GM21423 (cell line): ENCODE measurements at regions not wholly inside any gene's neighbourhood (a gene's known extent, or its start where the extent isn't known, plus 50 kb on each side); places are given as distances from the start of the nearest gene placed in this dataset.
"Not testable (repeated sequence)": the region's sequence is repeated elsewhere in the genome, so short reads cannot be mapped to it uniquely, and the experiment has no call there.

Source experiments
- ATAC-seq: cut with Tn5 transposase; IDR thresholded peaks from one replicate; pipeline ENCODE4 v1.9.1; 2021; ENCODE audit warnings: mild to moderate bottlenecking, moderate library complexity; ENCODE audit not compliant: unreplicated experiment

- no peak for ATAC-seq
Observed at GRCh38 chr2:16739778-16740581, 74.3 kb upstream of the CYRIA start.

DNA sequence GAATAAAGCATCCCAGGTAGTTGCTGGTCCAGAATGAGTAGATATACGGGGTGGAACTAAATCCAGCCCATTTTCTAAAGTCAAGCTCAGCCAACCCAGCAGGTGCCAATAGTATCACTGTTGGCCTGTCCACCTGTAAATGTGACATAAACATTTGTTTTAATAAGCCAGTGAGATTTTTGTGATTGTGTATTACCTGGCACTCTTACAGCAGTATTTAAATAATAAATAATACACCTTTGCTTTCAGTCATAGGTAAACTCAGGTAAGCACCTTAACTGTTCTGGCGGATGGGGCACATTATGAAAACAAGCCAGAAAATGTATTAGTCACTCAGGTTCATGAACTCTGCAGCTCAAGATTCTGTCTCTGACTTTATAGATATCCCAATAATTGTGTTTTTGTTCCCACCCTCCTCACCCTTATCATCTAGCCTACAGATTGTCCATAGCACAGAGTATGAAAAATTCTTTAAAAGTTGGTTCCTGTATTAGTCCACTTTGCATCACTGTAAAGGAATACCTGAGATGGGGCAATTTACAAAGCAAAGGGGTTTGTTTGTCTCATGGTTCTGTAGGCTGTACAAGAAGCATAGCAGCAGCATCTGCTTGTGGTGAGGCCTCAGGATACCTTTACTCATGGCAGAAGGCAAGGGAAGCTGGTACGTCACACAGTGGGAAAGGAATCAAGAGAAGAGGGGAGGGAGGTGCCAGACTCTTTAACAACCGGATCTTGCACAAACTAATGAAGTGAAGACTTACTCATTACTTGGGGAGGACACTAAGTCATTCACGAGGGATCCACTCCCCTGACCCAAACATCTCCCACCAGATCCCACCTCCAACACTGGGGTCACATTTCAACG, 73.0 kb upstream of the CYRIA start:
- ATAC-seq, result no peak

DNA sequence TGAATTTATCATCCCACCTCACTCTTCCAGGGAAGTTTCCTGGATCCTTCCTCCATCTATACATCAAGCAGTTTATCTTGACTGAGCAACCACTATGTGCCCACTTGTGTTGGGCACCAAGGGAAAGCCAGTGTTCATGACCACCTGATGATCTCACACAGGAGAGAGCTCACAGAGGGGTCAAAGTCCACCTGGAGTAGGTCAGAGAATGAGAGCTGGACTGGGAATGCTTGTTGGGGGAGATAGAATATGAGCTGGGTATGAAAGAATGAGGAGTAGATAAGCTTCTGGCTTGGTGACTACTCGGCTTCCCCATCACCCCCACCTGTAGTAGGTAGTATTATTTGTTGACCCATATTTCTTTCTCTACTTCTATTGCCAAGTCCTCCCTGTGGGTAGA, 72.2 kb upstream of the CYRIA start:
- ATAC-seq, result no peak

GRCh38 chr2:16736633-16737032, 71.0 kb upstream of the CYRIA start:
- ATAC-seq, result no peak

- no peak for ATAC-seq
Observed at GRCh38 chr2:16729335-16729734, 63.7 kb upstream of the CYRIA start.

DNA sequence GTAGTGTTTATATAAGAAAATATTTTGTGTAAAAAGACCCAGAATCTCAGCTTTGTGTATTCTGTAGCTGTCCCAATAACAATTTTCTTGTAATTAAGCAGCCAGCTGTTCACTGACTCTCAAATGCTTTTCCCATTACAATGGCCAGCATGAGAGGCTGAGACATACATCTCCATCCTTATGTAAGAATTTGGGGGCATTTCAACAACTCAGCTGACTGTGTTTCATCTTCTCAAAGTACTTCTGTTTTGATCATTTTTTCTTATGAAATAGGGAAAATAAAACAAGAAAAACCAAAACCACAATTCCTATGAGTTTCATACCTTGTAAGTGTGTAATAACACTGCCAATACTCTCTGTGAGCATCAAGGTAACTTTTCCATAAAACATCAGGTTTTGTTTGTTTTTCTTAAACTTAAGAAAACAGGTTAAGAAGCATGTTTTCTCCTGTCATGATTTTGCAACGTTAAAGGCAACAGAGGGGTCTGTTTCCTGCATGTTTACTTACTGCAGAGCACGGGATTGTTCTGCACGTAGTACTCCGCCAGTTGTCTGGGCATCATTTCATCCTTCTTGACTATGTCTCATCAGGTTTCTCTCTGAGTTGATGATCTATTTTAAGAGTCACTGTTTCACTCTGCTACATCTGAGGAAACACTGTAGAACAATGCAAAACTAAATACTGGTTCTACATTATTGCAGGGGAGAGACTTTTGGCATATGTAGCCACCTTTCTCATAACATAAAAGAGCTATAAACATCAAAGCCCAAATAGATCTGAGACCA, 62.9 kb upstream of the CYRIA start:
- ATAC-seq, result no peak

GRCh38 chr2:16727849-16728248, 62.2 kb upstream of the CYRIA start:
- ATAC-seq, result not testable (repeated sequence)

GRCh38 chr2:16727256-16727655, 61.6 kb upstream of the CYRIA start:
- ATAC-seq, result no peak

DNA sequence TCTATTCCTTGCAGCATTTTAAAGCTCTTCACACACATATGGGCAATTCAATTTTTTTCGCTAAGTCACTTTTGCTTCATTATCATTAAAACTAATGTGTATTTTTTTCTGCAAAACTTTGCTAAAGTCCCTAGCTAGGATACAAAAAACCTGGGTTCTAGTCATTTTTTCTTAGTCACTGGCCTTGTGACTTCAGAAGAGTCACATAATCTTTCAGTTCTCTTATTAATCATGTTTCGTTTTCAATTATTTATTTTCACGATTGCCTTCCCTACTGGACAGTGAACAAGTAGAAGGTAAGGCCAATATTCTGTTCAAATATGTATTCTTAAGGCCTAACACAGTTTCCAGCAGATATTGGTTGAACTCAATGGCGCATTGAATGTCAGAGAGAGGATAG, 60.9 kb upstream of the CYRIA start:
- ATAC-seq, result no peak

- ATAC-seq, result no peak
Observed at GRCh38 chr2:16726147-16726546, 60.5 kb upstream of the CYRIA start.

GRCh38 chr2:16725549-16725948, 59.9 kb upstream of the CYRIA start:
- no peak for ATAC-seq

DNA sequence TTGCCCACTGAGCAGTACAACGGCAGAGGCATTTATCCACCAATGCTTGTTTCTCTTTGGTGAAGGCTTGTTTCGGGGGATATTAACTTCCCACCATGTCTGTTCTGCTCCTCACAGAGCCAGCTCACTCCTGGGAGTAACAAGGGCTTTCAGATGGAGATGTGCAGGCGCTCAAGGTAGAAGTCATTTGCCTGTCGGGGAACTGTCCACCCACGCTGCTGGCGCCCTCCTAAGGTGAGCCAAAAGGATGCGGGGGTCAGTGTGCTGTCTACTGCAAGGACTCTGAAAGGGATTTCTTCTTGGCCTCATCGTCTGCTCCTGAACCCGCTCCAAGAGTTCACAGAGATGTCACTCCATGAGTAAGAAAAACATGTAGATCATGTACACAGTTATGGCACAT, 57.0 kb upstream of the CYRIA start:
- ATAC-seq, result no peak

DNA sequence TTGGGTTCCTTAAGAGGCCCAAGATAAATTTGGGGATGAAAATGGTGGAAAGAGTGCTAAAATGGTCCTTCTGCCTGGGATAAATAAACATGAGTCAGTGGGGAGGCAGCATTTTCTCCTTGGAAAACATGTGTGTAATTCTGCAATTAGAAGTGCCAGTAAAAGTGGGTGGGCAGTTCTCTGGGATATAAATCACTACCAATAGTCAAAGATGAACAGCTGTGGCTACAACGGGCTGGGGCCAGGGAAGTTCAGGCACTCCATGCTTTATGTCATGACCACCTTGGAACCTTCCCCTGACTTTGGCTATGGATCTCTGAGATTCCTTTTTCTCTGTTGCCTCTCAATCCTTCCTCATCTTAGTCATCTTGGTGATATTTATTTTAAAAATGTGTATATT, 56.5 kb upstream of the CYRIA start:
- ATAC-seq, result no peak

DNA sequence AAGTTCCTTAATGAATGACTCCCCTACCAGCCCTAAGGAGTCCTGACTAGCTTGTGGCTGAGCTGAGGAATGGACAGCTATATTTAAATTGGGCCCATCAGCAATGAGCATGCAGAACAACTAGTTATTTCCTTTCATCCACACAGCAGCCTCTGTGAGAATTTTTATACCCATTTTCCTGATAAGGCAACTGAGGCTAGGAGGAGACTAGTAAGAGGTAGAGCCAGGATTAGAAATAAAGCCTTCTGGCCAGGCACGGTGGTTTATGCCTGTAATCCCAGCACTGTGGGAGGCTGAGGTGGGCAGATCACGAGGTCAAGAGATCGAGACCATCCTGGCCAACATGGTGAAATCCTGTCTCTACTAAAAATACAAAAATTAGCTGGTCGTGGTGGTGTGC, 55.9 kb upstream of the CYRIA start:
- ATAC-seq, result not testable (repeated sequence)

DNA sequence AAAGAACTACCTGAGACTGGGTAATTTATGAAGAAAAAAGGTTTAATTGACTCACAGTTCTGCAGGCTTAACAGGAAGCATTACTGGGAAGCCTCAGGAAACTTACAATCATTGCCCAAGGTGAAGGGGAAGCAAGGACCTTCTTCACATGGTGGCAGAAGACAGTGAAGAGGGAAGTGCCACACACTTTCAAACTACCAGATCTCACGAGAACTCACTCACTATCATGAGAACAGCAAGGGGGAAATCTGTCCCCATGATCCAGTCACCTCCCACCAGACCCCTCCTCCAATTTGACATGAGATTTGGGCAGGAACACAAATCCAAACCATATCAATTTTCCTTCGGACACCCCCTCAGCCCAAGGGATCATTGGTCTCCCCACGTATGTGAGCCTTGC, 55.1 kb upstream of the CYRIA start:
- ATAC-seq, result not testable (repeated sequence)

GRCh38 chr2:16719485-16719808, 53.8 kb upstream of the CYRIA start:
- no peak for ATAC-seq

DNA sequence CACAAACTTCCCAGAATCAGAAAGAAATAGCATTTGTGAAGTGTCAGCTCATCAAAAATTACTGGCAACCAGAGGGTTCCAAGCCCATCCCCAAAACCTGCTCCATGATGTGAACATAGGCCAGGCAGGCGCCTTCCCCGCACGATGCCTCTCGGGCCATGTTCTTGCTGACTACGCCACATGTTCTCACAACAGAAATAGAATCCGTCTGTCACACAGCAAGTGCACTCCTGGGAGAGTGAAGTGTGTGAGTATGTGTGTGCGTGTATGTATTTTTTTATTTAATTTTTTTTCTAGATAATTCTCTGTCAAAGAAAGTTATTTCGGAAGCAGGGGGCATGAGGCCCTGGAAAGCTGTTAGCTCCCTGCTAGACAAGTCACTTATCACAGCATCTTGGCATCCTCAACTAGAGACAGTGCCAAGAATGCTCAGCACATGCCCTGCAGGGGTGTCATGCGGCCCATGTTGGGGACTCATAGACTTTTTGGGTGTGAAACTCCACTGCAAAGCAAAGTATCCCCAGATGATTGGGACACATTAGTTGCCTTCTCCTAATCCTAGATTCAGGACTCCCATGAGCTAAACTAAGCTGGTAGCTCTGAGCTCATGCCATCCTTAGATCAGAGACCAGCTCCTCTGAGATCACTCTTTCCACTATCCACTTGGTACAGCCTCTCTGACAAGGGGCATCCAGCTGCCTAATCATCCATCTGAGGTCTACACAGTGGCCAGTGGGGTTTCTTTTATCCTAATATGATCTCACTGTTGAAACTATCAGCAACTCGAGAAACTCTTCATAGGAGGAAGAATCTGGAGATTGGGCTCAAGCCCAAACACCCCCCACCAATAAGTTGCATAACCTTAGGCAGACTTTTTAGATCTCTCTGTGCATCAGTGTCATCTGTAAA, 53.2 kb upstream of the CYRIA start:
- no peak for ATAC-seq

DNA sequence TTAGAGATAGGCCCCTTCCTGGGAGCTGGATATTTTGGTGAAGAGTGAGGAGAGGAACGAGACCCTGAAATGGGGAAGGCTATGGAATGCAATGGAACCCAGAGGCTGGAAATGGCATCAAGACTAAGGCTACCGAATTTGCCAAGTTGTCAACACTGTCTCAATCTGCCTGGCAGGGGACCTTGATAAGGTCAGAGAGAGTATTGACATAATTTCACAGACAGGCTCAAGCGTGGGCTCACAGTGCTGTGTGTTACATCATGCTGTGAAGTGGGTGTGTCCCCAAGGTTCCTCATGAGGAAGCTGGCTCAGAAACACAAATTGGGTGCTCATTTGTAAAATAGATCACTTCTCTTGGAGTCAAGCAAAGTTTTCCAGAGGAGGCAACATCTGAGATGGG, 51.8 kb upstream of the CYRIA start:
- no peak for ATAC-seq

- no peak for ATAC-seq
Observed at GRCh38 chr2:16716944-16717343, 51.3 kb upstream of the CYRIA start.

DNA sequence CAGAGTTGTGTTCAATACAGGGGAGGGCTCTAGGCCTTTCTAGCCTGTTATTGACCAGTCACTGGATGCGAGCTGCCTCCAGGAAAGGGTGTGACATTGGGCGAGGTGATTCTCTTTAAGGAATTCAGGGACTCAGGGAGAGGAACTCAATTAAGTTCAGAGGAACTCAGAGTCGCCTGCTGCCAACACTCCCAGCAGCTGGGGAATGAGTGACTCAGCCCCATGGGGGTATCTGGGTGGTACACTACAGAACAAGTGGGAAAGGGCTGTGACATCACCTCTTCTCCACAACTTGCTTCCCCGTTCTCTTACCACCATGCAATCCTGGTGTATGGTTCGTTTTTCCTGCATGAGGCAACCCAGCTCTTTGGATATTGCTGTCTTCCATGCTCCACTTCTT, 50.4 kb upstream of the CYRIA start:
- no peak for ATAC-seq
